GM12865 (cell line): ENCODE measurements at regions not wholly inside any gene's neighbourhood (a gene's known extent, or its start where the extent isn't known, plus 50 kb on each side); places are given as distances from the start of the nearest gene placed in this dataset.

Experiments
- DNase-seq: peaks from one replicate; pipeline ENCODE4 v3.0.0; 2010; ENCODE audit warnings: low read depth
- H3K4me3 ChIP-seq: 2 replicates; pipeline ENCODE4 v1.5.1; 2011; ENCODE audit warnings: mild to moderate bottlenecking, low read depth, low read length, control low read depth
- CTCF ChIP-seq: IDR thresholded peaks from 2 replicates; pipeline ENCODE4 v1.5.1; 2011; ENCODE audit warnings: low read length, control low read depth, low read depth, inconsistent platforms; ENCODE audit not compliant: insufficient read depth; ENCODE audit errors: missing control alignments

GRCh38 chr12:115609347-115609746 is 668.1 kb downstream of the MED13L start:
- DNase-seq: no peak
- TF ChIP-seq CTCF: no peak
- no peak overlapping the region for H3K4me3 ChIP-seq

- TF ChIP-seq CTCF: no peak
- no peak for DNase-seq
- H3K4me3 ChIP-seq: no peak overlapping the region
Measured at GRCh38 chr12:115606040-115606439, 671.5 kb downstream of the MED13L start.

- DNase-seq: no peak
- no peak overlapping the region for H3K4me3 ChIP-seq
- no peak for TF ChIP-seq CTCF
Measured at GRCh38 chr12:115598871-115599811, 678.4 kb downstream of the MED13L start.

GRCh38 chr12:115597157-115597712 is 680.3 kb downstream of the MED13L start:
- DNase-seq: peak; percentile 25
- TF ChIP-seq CTCF: no peak
- H3K4me3 ChIP-seq: no peak overlapping the region

- no peak for TF ChIP-seq CTCF
- no peak overlapping the region for H3K4me3 ChIP-seq
- DNase-seq: no peak
Measured at GRCh38 chr12:115588131-115588530, 689.4 kb downstream of the MED13L start.

GRCh38 chr12:115584156-115584555 is 693.3 kb downstream of the MED13L start:
- DNase-seq: no peak
- no peak for TF ChIP-seq CTCF
- no peak overlapping the region for H3K4me3 ChIP-seq

GRCh38 chr12:115583591-115583990 is 693.9 kb downstream of the MED13L start:
- H3K4me3 ChIP-seq: no peak overlapping the region
- no peak for DNase-seq
- TF ChIP-seq CTCF: no peak
